MM.1S (cell line): ENCODE measurements at regions not wholly inside any gene's neighbourhood (a gene's known extent, or its start where the extent isn't known, plus 50 kb on each side); places are given as distances from the start of the nearest gene placed in this dataset.

Experiments used
- DNase-seq: peaks from one replicate; pipeline ENCODE4 v3.0.0-alpha.2; 2015
- H2AFZ ChIP-seq: fragments of 300-600 bp; sonication (generic); 2 replicates; pipeline ENCODE4 v1.6.0; 2016; ENCODE audit warnings: antibody characterized with exemption, low read length
- H3F3A ChIP-seq: fragments of 300-600 bp; sonication (generic); 2 replicates; pipeline ENCODE4 v1.6.1; 2016; ENCODE audit warnings: mild to moderate bottlenecking, antibody characterized with exemption, low read length, moderate library complexity, mixed read lengths; ENCODE audit not compliant: insufficient read depth
- H3K27ac ChIP-seq: fragments of 300-600 bp; sonication (generic); 2 replicates; pipeline ENCODE4 v1.5.1; 2016; ENCODE audit warnings: mild to moderate bottlenecking, low read length
- H3K27me3 ChIP-seq: fragments of 300-600 bp; sonication (generic); replicated peaks from 2 replicates; pipeline ENCODE4 v1.6.0; 2016; ENCODE audit warnings: low read length; ENCODE audit not compliant: insufficient read depth
- H3K36me3 ChIP-seq: fragments of 300-600 bp; sonication (generic); replicated peaks from 2 replicates; pipeline ENCODE4 v1.6.1; 2016; ENCODE audit warnings: mild to moderate bottlenecking, low read length, mixed read lengths; ENCODE audit not compliant: insufficient read depth
- H3K4me1 ChIP-seq: fragments of 300-600 bp; sonication (generic); 2 replicates; pipeline ENCODE4 v1.6.1; 2016; ENCODE audit warnings: low read length, mixed read lengths
- H3K4me2 ChIP-seq: fragments of 300-600 bp; sonication (generic); 2 replicates; pipeline ENCODE4 v1.6.0; 2016; ENCODE audit warnings: low read depth, low read length
- H3K4me3 ChIP-seq: fragments of 300-600 bp; sonication (generic); 2 replicates; pipeline ENCODE4 v1.5.1; 2016; ENCODE audit warnings: low read length, mixed read lengths
- H3K79me2 ChIP-seq: fragments of 300-600 bp; sonication (generic); 2 replicates; pipeline ENCODE4 v1.6.1; 2016; ENCODE audit warnings: mixed run types, low read length, mixed read lengths
- H3K9ac ChIP-seq: fragments of 300-600 bp; sonication (generic); 2 replicates; pipeline ENCODE4 v1.6.1; 2016; ENCODE audit warnings: low read length, mixed read lengths
- H3K9me2 ChIP-seq: fragments of 300-600 bp; sonication (generic); replicated peaks from 2 replicates; pipeline ENCODE4 v1.6.1; 2016; ENCODE audit warnings: mild to moderate bottlenecking, low read length, mixed read lengths; ENCODE audit not compliant: insufficient read depth
- H3K9me3 ChIP-seq: fragments of 300-600 bp; sonication (generic); replicated peaks from 2 replicates; pipeline ENCODE4 v1.6.1; 2016; ENCODE audit warnings: mild to moderate bottlenecking, low read length, mixed read lengths; ENCODE audit not compliant: insufficient read depth
- H4K20me1 ChIP-seq: fragments of 300-600 bp; sonication (generic); 2 replicates; pipeline ENCODE4 v1.6.1; 2016; ENCODE audit warnings: mild to moderate bottlenecking, low read length, moderate library complexity, mixed read lengths; ENCODE audit not compliant: insufficient read depth
- CTCF ChIP-seq: fragments of 300-600 bp; sonication (generic); IDR thresholded peaks from 2 replicates; pipeline ENCODE4 v1.5.1; 2016; ENCODE audit warnings: antibody characterized with exemption, low read length, mixed read lengths
- EZH2 ChIP-seq: fragments of 300-600 bp; sonication (generic); optimal IDR thresholded peaks from 2 replicates; pipeline ENCODE3; 2017; ENCODE audit warnings: low read depth, mild to moderate bottlenecking, antibody characterized with exemption, low read length, mixed read lengths
- EZH2phosphoT487 ChIP-seq: fragments of 300-600 bp; sonication (generic); IDR thresholded peaks from 2 replicates; pipeline ENCODE4 v1.6.1; 2018; ENCODE audit warnings: antibody characterized with exemption, low read length

- no peak for DNase-seq
- Histone ChIP-seq H3K79me2 (no peaks in the 10 kb centered on the region), H3F3A (no peaks in the 10 kb centered on the region), H3K4me1 (no peaks in the 10 kb centered on the region), H2AFZ (no peak overlapping the region), H3K27ac (no peak overlapping the region), H3K4me3 (no peak overlapping the region), H3K9me3 (no peaks in the 10 kb centered on the region), H3K9ac (no peak overlapping the region), H4K20me1 (no peaks in the 10 kb centered on the region), H3K4me2 (no peak overlapping the region), H3K9me2 (no peaks in the 10 kb centered on the region), H3K27me3 (no peaks in the 10 kb centered on the region), H3K36me3 (no peaks in the 10 kb centered on the region)
- TF ChIP-seq EZH2 (no peak), CTCF (no peak), EZH2phosphoT487 (no peak)
Observed at GRCh38 chr21:18053151-18053550, 191.5 kb upstream of the CHODL start.

- TF ChIP-seq CTCF (no peak), EZH2phosphoT487 (no peak), EZH2 (no peak)
- Histone ChIP-seq H3K9me3 (no peaks in the 10 kb centered on the region), H3K79me2 (no peaks in the 10 kb centered on the region), H3K27me3 (no peaks in the 10 kb centered on the region), H3K9me2 (no peaks in the 10 kb centered on the region), H4K20me1 (no peaks in the 10 kb centered on the region), H3K9ac (no peak overlapping the region), H3K4me2 (no peak overlapping the region), H3K36me3 (no peaks in the 10 kb centered on the region), H2AFZ (no peak overlapping the region), H3K4me3 (no peak overlapping the region), H3K4me1 (no peaks in the 10 kb centered on the region), H3K27ac (no peak overlapping the region), H3F3A (no peaks in the 10 kb centered on the region)
- DNase-seq: no peak
Observed at GRCh38 chr21:18049461-18049860, 195.2 kb upstream of the CHODL start.

GRCh38 chr21:18041012-18041411, 203.6 kb upstream of the CHODL start:
- no peak overlapping the region for H3K9ac ChIP-seq
- H3K27ac ChIP-seq: no peak overlapping the region

More at GRCh38 chr21:18041012-18041411, 203.6 kb upstream of the CHODL start:
- Histone ChIP-seq H3K4me3 (no peak overlapping the region), H3K9me3 (no peaks in the 10 kb centered on the region), H3K27me3 (no peaks in the 10 kb centered on the region), H3K79me2 (no peaks in the 10 kb centered on the region), H3F3A (no peaks in the 10 kb centered on the region), H4K20me1 (no peaks in the 10 kb centered on the region), H3K9me2 (no peaks in the 10 kb centered on the region), H3K36me3 (no peaks in the 10 kb centered on the region), H3K4me1 (no peaks in the 10 kb centered on the region), H2AFZ (no peak overlapping the region), H3K4me2 (no peak overlapping the region)
- no peak for TF ChIP-seq EZH2
- no peak for TF ChIP-seq EZH2phosphoT487
- peak; percentile 81 for TF ChIP-seq CTCF
- DNase-seq: peak; percentile 76
